ENCODE measurements at regions not wholly inside any gene's neighbourhood (a gene's known extent, or its start where the extent isn't known, plus 50 kb on each side); places are given as distances from the start of the nearest gene placed in this dataset.
"Not testable (repeated sequence)": the region's sequence is repeated elsewhere in the genome, so short reads cannot be mapped to it uniquely, and the experiment has no call there.

GRCh38 chr3:56932866-56933265, 127.6 kb upstream of the SPATA12 start:
- in situ Hi-C loops (cut with HindIII; ENCODE audit: low sequenced_read_pairs) = no loop called here
- DNase-seq (ENCODE audit: low spot score) = no peak

GRCh38 chr3:56931836-56932235, 128.6 kb upstream of the SPATA12 start:
- in situ Hi-C loops (cut with HindIII; ENCODE audit: low sequenced_read_pairs) = no loop called here
- DNase-seq (ENCODE audit: low spot score) = no peak

GRCh38 chr3:56930706-56931105, 129.0 kb upstream of the ARHGEF3 start:
- in situ Hi-C loops (cut with HindIII; ENCODE audit: low sequenced_read_pairs) = no loop called here
- DNase-seq (ENCODE audit: low spot score) = no peak

GRCh38 chr3:56929809-56930615, 128.3 kb upstream of the ARHGEF3 start:
- in situ Hi-C loops (cut with HindIII; ENCODE audit: low sequenced_read_pairs) = no loop called here
- DNase-seq (ENCODE audit: low spot score) = no peak

GRCh38 chr3:56928379-56929068, 126.8 kb upstream of the ARHGEF3 start:
- in situ Hi-C loops (cut with HindIII; ENCODE audit: low sequenced_read_pairs) = no loop called here

GRCh38 chr3:56927855-56928254, 126.1 kb upstream of the ARHGEF3 start:
- no peak for DNase-seq (ENCODE audit: low spot score)

More at GRCh38 chr3:56928379-56929068, 126.8 kb upstream of the ARHGEF3 start:
- DNase-seq (ENCODE audit: low spot score) = no peak

GRCh38 chr3:56926947-56927282, 125.2 kb upstream of the ARHGEF3 start:
- in situ Hi-C loops (cut with HindIII; ENCODE audit: low sequenced_read_pairs) = no loop called here
- DNase-seq (ENCODE audit: low spot score) = no peak

More at GRCh38 chr3:56927855-56928254, 126.1 kb upstream of the ARHGEF3 start:
- in situ Hi-C loops (cut with HindIII; ENCODE audit: low sequenced_read_pairs) = no loop called here

- no peak for DNase-seq (ENCODE audit: low spot score)
- in situ Hi-C loops (cut with HindIII; ENCODE audit: low sequenced_read_pairs) = no loop called here
These were observed 124.6 kb upstream of the ARHGEF3 start for GRCh38 chr3:56926243-56926946.

- in situ Hi-C loops (cut with HindIII; ENCODE audit: low sequenced_read_pairs) = not testable (repeated sequence)
These were observed 123.0 kb upstream of the ARHGEF3 start for GRCh38 chr3:56924700-56925099.

GRCh38 chr3:56923526-56924224, 121.9 kb upstream of the ARHGEF3 start:
- DNase-seq (ENCODE audit: low spot score) = no peak
- in situ Hi-C loops (cut with HindIII; ENCODE audit: low sequenced_read_pairs) = no loop called here

More at GRCh38 chr3:56924700-56925099, 123.0 kb upstream of the ARHGEF3 start:
- not testable (repeated sequence) for DNase-seq (ENCODE audit: low spot score)

- DNase-seq (ENCODE audit: low spot score) = no peak
- in situ Hi-C loops (cut with HindIII; ENCODE audit: low sequenced_read_pairs) = no loop called here
These were observed 120.1 kb upstream of the ARHGEF3 start for GRCh38 chr3:56921573-56922453.

GRCh38 chr3:56919797-56920195, 118.0 kb upstream of the ARHGEF3 start:
- DNase-seq (ENCODE audit: low spot score) = no peak
- in situ Hi-C loops (cut with HindIII; ENCODE audit: low sequenced_read_pairs) = no loop called here

GRCh38 chr3:56919137-56919796, 117.5 kb upstream of the ARHGEF3 start:
- in situ Hi-C loops (cut with HindIII; ENCODE audit: low sequenced_read_pairs) = no loop called here
- no peak for DNase-seq (ENCODE audit: low spot score)

GRCh38 chr3:56918111-56918568, 116.4 kb upstream of the ARHGEF3 start:
- in situ Hi-C loops (cut with HindIII; ENCODE audit: low sequenced_read_pairs) = no loop called here
- DNase-seq (ENCODE audit: low spot score) = no peak

GRCh38 chr3:56917361-56918110, 115.8 kb upstream of the ARHGEF3 start:
- in situ Hi-C loops (cut with HindIII; ENCODE audit: low sequenced_read_pairs) = no loop called here
- DNase-seq (ENCODE audit: low spot score) = no peak

- DNase-seq (ENCODE audit: low spot score) = no peak
- in situ Hi-C loops (cut with HindIII; ENCODE audit: low sequenced_read_pairs) = no loop called here
These were observed 115.1 kb upstream of the ARHGEF3 start for GRCh38 chr3:56916716-56917360.

Measured in G401 (cell line).